SK-N-MC (cell line): ENCODE measurements at regions not wholly inside any gene's neighbourhood (a gene's known extent, or its start where the extent isn't known, plus 50 kb on each side); places are given as distances from the start of the nearest gene placed in this dataset.

Experiments used
- EZH2 ChIP-seq: fragments of 200-600 bp; sonication (generic); IDR thresholded peaks from one replicate; pipeline ENCODE4 v1.6.1; 2017; ENCODE audit warnings: antibody characterized with exemption
- POLR2AphosphoS5 ChIP-seq: IDR thresholded peaks from 2 replicates; pipeline ENCODE4 v1.6.1; 2012; ENCODE audit warnings: mild to moderate bottlenecking, low read depth, low read length, borderline replicate concordance

- TF ChIP-seq POLR2AphosphoS5 (no peak), EZH2 (no peak)
These were observed 330.4 kb upstream of the SMIM21 start for GRCh38 chr18:75757951-75758350.
